ENCODE measurements at regions not wholly inside any gene's neighbourhood (a gene's known extent, or its start where the extent isn't known, plus 50 kb on each side); places are given as distances from the start of the nearest gene placed in this dataset.

DNA sequence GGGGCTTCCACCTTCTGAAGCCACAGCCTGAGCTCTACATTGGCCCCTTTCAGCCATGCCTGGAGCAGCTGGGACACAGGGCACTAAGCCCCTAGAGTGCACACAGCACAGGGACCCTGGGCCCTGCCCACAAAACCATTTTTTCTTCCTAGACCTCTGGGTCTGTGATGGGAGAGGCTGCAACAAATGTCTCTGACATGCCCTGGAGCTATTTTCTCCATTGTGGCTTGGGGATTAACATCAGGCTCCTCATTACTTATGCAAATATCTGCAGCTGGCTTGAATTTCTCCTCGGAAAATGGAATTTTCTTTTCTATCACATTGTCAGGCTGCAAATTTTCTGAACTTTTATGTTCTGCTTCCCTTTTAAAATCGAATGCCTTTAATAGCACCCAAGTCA, 795.7 kb downstream of the LTN1 start:
- intact Hi-C loops (cut with DNase I), result no loop called here
- H3K9me3 ChIP-seq, result peaks cover 0 to 9% of the 10 kb centered on the region in 2 donors

DNA sequence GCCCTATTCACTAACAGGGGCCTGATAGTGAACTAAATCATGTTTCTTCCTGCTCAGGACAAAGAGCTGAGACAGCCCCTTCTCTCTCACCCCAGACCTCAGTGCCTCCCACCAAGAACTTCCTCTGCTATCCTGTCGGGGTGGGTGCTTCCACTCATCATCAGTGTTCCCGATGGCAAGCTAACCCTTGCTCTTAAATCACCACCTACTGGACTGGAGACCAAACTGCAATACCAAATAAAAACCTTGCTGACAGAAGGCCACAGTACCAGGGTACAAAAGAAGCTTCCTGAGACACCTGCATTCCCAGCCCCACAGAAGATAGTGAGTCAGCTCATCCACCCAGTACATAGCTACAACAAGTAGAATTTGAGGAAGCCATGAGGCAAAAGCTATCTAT, 799.5 kb downstream of the LTN1 start:
- Histone ChIP-seq H3K4me1 (no peaks in the 10 kb centered on the region), H3K9me3 (peaks cover 0 to 9% of the 10 kb centered on the region in 2 donors), H3K4me3 (no peak overlapping the region), H3K36me3 (no peaks in the 10 kb centered on the region), H3K27me3 (no peaks in the 10 kb centered on the region), H3K27ac (no peak overlapping the region)
- DNase-seq (ENCODE audit: low spot score in 2 of 2), result no peak
- TF ChIP-seq, protein P1, sequence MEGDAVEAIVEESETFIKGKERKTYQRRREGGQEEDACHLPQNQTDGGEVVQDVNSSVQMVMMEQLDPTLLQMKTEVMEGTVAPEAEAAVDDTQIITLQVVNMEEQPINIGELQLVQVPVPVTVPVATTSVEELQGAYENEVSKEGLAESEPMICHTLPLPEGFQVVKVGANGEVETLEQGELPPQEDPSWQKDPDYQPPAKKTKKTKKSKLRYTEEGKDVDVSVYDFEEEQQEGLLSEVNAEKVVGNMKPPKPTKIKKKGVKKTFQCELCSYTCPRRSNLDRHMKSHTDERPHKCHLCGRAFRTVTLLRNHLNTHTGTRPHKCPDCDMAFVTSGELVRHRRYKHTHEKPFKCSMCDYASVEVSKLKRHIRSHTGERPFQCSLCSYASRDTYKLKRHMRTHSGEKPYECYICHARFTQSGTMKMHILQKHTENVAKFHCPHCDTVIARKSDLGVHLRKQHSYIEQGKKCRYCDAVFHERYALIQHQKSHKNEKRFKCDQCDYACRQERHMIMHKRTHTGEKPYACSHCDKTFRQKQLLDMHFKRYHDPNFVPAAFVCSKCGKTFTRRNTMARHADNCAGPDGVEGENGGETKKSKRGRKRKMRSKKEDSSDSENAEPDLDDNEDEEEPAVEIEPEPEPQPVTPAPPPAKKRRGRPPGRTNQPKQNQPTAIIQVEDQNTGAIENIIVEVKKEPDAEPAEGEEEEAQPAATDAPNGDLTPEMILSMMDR (IDR thresholded peaks at IDR 0.05), result no peak
- intact Hi-C loops (cut with DNase I), result no loop called here

More for the DNA sequence above, 795.7 kb downstream of the LTN1 start:
- Histone ChIP-seq H3K4me3 (no peak overlapping the region), H3K4me1 (no peaks in the 10 kb centered on the region), H3K27me3 (no peaks in the 10 kb centered on the region), H3K36me3 (no peaks in the 10 kb centered on the region), H3K27ac (no peak overlapping the region)
- DNase-seq (ENCODE audit: low spot score in 2 of 2), result no peak
- TF ChIP-seq, protein P1 (IDR thresholded peaks at IDR 0.05), result no peak

DNA sequence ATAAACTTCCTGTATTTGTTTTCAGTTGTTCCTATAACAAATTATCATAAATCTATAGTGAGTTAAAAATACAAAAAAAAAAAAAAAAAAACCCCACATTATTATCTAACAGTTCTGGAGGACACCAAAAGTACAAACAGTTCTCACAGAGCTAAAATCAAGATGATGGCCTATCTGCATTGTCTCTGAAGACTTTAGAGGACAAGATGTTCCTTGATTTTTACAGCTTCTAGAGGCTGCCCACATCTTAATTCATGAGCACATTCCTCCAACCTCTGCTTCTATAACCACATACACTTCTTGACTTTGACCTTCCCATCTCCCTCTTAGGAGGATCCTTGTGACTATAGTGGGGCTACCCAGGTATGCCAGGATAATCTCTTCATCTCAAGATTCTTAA, 806.1 kb downstream of the LTN1 start:
- Histone ChIP-seq H3K4me3 (no peak overlapping the region), H3K4me1 (no peaks in the 10 kb centered on the region), H3K27ac (no peak overlapping the region), H3K36me3 (no peaks in the 10 kb centered on the region), H3K9me3 (no peaks in the 10 kb centered on the region), H3K27me3 (no peaks in the 10 kb centered on the region)
- intact Hi-C loops (cut with DNase I), result no loop called here
- TF ChIP-seq, protein P1 (IDR thresholded peaks at IDR 0.05), result no peak
- DNase-seq (ENCODE audit: low spot score in 2 of 2), result no peak

DNA sequence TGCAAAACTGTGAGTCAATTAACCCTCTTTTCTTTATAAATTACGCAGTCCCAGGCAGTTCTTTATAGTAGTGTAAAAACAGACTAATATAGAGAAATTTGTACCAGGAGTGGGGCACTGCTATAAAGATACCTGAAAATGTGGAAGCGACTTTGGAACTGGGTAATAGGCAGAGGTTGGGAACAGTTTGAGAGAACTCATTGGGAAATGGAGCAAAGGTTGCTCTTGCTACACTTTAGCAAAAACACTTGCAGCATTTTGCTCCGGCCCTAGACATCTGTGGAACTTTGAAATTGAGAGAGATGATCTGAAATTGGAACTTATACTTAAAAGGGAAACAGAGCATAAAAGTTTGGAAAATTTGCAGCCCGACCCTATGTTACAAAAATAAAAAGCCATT, 810.9 kb downstream of the LTN1 start:
- Histone ChIP-seq H3K27me3 (no peaks in the 10 kb centered on the region), H3K36me3 (no peaks in the 10 kb centered on the region), H3K9me3 (no peaks in the 10 kb centered on the region), H3K4me1 (no peaks in the 10 kb centered on the region), H3K4me3 (no peak overlapping the region), H3K27ac (no peak overlapping the region)
- intact Hi-C loops (cut with DNase I), result no loop called here
- TF ChIP-seq, protein P1 (IDR thresholded peaks at IDR 0.05), result no peak
- DNase-seq (ENCODE audit: low spot score in 2 of 2), result no peak

DNA sequence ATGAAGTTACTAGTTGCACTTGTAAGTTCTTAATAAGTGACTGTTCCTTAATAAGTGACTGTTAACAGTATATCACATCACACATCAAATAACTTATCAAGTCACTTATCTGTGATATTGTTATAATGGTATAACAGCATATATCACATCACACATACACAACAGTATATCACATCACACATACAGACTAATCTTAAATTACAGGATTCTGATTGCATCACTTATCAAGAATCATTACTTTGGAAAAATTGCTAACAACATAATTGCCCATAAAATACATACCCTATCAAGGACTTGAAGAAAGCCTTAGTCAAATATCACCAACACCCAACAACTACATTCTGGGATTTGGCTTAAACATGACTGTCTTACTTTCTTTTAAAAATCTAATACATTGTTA, 813.5 kb downstream of the LTN1 start:
- DNase-seq (ENCODE audit: low spot score in 2 of 2), result no peak
- Histone ChIP-seq H3K36me3 (no peaks in the 10 kb centered on the region), H3K27ac (no peak overlapping the region), H3K4me1 (no peaks in the 10 kb centered on the region), H3K4me3 (no peak overlapping the region), H3K27me3 (no peaks in the 10 kb centered on the region), H3K9me3 (no peaks in the 10 kb centered on the region)
- intact Hi-C loops (cut with DNase I), result no loop called here
- TF ChIP-seq, protein P1 (IDR thresholded peaks at IDR 0.05), result no peak

DNA sequence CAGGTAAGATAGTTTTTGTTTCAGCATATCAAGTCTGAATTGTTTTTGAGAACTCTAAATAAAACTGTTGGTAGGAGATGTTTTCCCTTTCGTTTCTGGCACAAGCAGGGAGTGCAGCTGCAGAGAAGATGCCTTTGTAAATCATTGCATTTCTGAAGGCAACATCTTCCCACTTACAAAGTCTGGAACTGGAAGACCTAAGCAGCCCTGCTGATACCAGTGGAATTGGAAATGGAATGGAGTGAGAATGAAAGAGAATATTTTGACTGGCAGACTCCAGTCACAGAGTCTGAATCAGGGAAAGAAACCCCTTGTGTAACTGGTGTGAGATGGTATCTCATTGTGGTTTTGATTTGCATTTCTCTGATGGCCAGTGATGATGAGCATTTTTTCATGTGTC, 815.6 kb downstream of the LTN1 start:
- Histone ChIP-seq H3K27me3 (no peaks in the 10 kb centered on the region), H3K4me3 (no peak overlapping the region), H3K36me3 (no peaks in the 10 kb centered on the region), H3K27ac (no peak overlapping the region), H3K4me1 (no peaks in the 10 kb centered on the region), H3K9me3 (no peaks in the 10 kb centered on the region)
- intact Hi-C loops (cut with DNase I), result no loop called here
- DNase-seq (ENCODE audit: low spot score in 2 of 2), result no peak
- TF ChIP-seq, protein P1 (IDR thresholded peaks at IDR 0.05), result no peak
